ENCODE measurements at regions not wholly inside any gene's neighbourhood (a gene's known extent, or its start where the extent isn't known, plus 50 kb on each side); places are given as distances from the start of the nearest gene placed in this dataset.

DNA sequence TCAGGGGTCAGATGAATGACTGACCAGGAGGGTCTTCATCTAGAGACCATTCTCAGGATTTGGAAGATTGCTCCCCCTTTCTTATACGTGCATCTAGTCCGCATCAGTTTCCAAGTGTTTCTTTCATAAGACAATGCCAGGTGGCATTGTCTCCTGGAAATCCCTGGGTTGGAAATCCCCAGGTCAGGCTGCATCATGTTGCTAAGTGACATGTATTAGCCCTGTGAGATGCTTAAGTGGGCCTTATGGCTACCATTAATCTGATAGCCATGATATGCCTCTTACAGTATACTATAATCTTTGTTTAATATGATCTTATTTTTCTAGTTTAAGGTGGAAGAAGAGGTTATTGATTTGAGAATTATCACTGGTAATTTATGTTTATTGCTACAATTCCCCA lies 92.8 kb downstream of the DIO3 start:
- no peak for TF ChIP-seq POLR2A (IDR thresholded peaks at IDR 0.05)
- TF ChIP-seq CTCF (IDR thresholded peaks at IDR 0.05): no peak
